ENCODE measurements at regions not wholly inside any gene's neighbourhood (a gene's known extent, or its start where the extent isn't known, plus 50 kb on each side); places are given as distances from the start of the nearest gene placed in this dataset.

- no peaks in the 10 kb centered on the region for H3K4me1 ChIP-seq
- no peak for TF ChIP-seq CTCF (IDR thresholded peaks at IDR 0.05)
Observed at GRCh38 chr15:46872981-46873330, 844.3 kb upstream of the SEMA6D start.

GRCh38 chr15:46879032-46879770, 838.1 kb upstream of the SEMA6D start:
- Histone ChIP-seq H3K36me3 (no peaks in the 10 kb centered on the region), H3K4me3 (no peak overlapping the region), H3K27ac (no peak overlapping the region), H3K27me3 (ENCODE audit: low read depth) (no peaks in the 10 kb centered on the region), H3K9me3 (no peaks in the 10 kb centered on the region), H3K4me1 (no peaks in the 10 kb centered on the region)
- ATAC-seq (no peak), DNase-seq (no peak)
- TF ChIP-seq CTCF (IDR thresholded peaks at IDR 0.05): no peak
- intact Hi-C loops (cut with DNase I): no loop called here

More at GRCh38 chr15:46872981-46873330, 844.3 kb upstream of the SEMA6D start:
- no peak overlapping the region for H3K4me3 ChIP-seq
- intact Hi-C loops (cut with DNase I): no loop called here
- ATAC-seq: no peak
- no peaks in the 10 kb centered on the region for H3K36me3 ChIP-seq
- H3K27me3 ChIP-seq (ENCODE audit: low read depth): no peaks in the 10 kb centered on the region
- no peak for DNase-seq
- H3K27ac ChIP-seq: no peak overlapping the region
- H3K9me3 ChIP-seq: no peaks in the 10 kb centered on the region

GRCh38 chr15:46880791-46881190, 836.5 kb upstream of the SEMA6D start:
- no peak for TF ChIP-seq CTCF (IDR thresholded peaks at IDR 0.05)
- no peaks in the 10 kb centered on the region for H3K36me3 ChIP-seq
- intact Hi-C loops (cut with DNase I): no loop called here
- no peaks in the 10 kb centered on the region for H3K4me1 ChIP-seq
- no peak overlapping the region for H3K4me3 ChIP-seq
- H3K27me3 ChIP-seq (ENCODE audit: low read depth): no peaks in the 10 kb centered on the region
- DNase-seq (no peak), ATAC-seq (no peak)
- no peaks in the 10 kb centered on the region for H3K9me3 ChIP-seq
- H3K27ac ChIP-seq: no peak overlapping the region

GRCh38 chr15:46892621-46893160, 824.6 kb upstream of the SEMA6D start:
- DNase-seq: no peak
- no peak overlapping the region for H3K27ac ChIP-seq
- H3K36me3 ChIP-seq: no peaks in the 10 kb centered on the region
- ATAC-seq: no peak
- TF ChIP-seq CTCF (IDR thresholded peaks at IDR 0.05): no peak
- no peaks in the 10 kb centered on the region for H3K4me1 ChIP-seq
- H3K9me3 ChIP-seq: no peaks in the 10 kb centered on the region
- intact Hi-C loops (cut with DNase I): no loop called here
- no peak overlapping the region for H3K4me3 ChIP-seq
- H3K27me3 ChIP-seq (ENCODE audit: low read depth): no peaks in the 10 kb centered on the region

- intact Hi-C loops (cut with DNase I): no loop called here
- no peak for TF ChIP-seq CTCF (IDR thresholded peaks at IDR 0.05)
- H3K36me3 ChIP-seq: no peaks in the 10 kb centered on the region
- DNase-seq: no peak
- ATAC-seq: no peak
- no peak overlapping the region for H3K27ac ChIP-seq
- H3K4me3 ChIP-seq: no peak overlapping the region
- no peaks in the 10 kb centered on the region for H3K9me3 ChIP-seq
- no peaks in the 10 kb centered on the region for H3K4me1 ChIP-seq
- H3K27me3 ChIP-seq (ENCODE audit: low read depth): no peaks in the 10 kb centered on the region
Observed at GRCh38 chr15:46894644-46895043, 822.7 kb upstream of the SEMA6D start.

All from lower lobe of right lung (tissue), 2 donors.